ENCODE measurements at regions not wholly inside any gene's neighbourhood (a gene's known extent, or its start where the extent isn't known, plus 50 kb on each side); places are given as distances from the start of the nearest gene placed in this dataset.

- TF ChIP-seq CTCF (conservative IDR thresholded peaks at IDR 0.05), result no peak
- no peak overlapping the region for H3K27ac ChIP-seq
Measured at GRCh38 chr2:183253441-183254130, 129.3 kb downstream of the NUP35 start.

- TF ChIP-seq CTCF (conservative IDR thresholded peaks at IDR 0.05), result no peak
- no peak overlapping the region for H3K27ac ChIP-seq
Measured at GRCh38 chr2:183255411-183255810, 131.2 kb downstream of the NUP35 start.

- no peak overlapping the region for H3K27ac ChIP-seq
- no peak for TF ChIP-seq CTCF (conservative IDR thresholded peaks at IDR 0.05)
Measured at GRCh38 chr2:183259921-183260320, 135.7 kb downstream of the NUP35 start.

- H3K27ac ChIP-seq, result no peak overlapping the region
- TF ChIP-seq CTCF (conservative IDR thresholded peaks at IDR 0.05), result no peak
Measured at GRCh38 chr2:183260527-183260926, 136.3 kb downstream of the NUP35 start.

GRCh38 chr2:183264890-183265535 lies 140.8 kb downstream of the NUP35 start:
- H3K27ac ChIP-seq, result no peak overlapping the region
- no peak for TF ChIP-seq CTCF (conservative IDR thresholded peaks at IDR 0.05)

- H3K27ac ChIP-seq, result no peak overlapping the region
- no peak for TF ChIP-seq CTCF (conservative IDR thresholded peaks at IDR 0.05)
Measured at GRCh38 chr2:183267148-183267827, 143.0 kb downstream of the NUP35 start.

- no peak for TF ChIP-seq CTCF (conservative IDR thresholded peaks at IDR 0.05)
- H3K27ac ChIP-seq, result no peak overlapping the region
Measured at GRCh38 chr2:183269956-183270355, 145.7 kb downstream of the NUP35 start.
